ENCODE measurements at regions not wholly inside any gene's neighbourhood (a gene's known extent, or its start where the extent isn't known, plus 50 kb on each side); places are given as distances from the start of the nearest gene placed in this dataset.

DNA sequence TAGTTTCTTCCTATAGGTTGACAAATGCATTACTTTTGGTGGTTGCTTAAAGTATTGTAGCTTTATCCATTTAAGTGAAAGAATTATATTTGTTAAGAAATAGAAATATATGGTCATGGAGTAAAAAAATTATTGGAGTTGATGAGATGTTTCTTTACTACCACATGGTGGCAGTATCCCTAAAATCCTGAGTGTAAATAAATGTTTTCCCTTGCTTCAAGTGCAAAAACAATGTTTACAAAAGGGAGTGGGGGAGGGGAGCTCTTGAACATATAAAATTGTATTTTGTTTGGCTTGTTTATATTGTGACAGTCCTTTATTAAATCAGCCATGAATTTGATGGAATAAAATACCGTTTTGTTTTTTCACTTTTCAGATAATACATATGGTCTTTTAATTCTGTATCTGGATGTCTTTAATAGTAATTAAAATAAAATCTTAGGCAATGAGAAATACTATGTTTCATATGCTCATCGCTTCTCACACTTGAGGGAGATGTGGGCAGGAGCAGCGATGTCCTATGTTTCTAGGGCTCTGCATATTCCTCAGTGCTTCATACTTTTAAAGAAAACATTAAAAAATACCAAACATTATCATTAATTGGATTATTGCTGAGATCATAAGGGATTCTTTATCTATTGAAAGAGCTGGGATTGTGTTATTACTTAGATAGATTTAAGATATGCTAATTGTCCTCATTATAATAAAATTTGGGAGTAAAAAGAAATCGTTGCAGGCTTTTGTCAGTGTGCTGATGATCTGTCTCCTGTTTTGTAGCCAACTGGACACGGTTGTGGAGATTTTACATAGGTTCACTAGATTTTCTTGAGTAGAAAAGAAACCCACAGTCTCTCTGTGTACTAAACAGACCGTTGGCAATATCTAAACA is 349.7 kb downstream of the TUSC7 start:
- no peak for ATAC-seq
- Histone ChIP-seq H3K36me3 (no peaks in the 10 kb centered on the region), H3K27me3 (no peaks in the 10 kb centered on the region), H3K9me3 (no peaks in the 10 kb centered on the region), H3K4me1 (no peaks in the 10 kb centered on the region), H3K27ac (no peak overlapping the region), H3K4me3 (no peak overlapping the region)
- in situ Hi-C loops (cut with MboI; ENCODE audit: low sequenced_read_pairs in 4 of 4) (loop anchor here in 1 of 4 donors (10.0 kb wide), 1 partner anchor 295 kb away; no protein-coding TSS in a partner anchor), intact Hi-C loops (cut with DNase I; ENCODE audit: low total_unique reads) (no loop called here)
- DNase-seq = no peak
- TF ChIP-seq POLR2A (IDR thresholded peaks at IDR 0.05) = no peak
- TF ChIP-seq, protein P1, sequence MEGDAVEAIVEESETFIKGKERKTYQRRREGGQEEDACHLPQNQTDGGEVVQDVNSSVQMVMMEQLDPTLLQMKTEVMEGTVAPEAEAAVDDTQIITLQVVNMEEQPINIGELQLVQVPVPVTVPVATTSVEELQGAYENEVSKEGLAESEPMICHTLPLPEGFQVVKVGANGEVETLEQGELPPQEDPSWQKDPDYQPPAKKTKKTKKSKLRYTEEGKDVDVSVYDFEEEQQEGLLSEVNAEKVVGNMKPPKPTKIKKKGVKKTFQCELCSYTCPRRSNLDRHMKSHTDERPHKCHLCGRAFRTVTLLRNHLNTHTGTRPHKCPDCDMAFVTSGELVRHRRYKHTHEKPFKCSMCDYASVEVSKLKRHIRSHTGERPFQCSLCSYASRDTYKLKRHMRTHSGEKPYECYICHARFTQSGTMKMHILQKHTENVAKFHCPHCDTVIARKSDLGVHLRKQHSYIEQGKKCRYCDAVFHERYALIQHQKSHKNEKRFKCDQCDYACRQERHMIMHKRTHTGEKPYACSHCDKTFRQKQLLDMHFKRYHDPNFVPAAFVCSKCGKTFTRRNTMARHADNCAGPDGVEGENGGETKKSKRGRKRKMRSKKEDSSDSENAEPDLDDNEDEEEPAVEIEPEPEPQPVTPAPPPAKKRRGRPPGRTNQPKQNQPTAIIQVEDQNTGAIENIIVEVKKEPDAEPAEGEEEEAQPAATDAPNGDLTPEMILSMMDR (IDR thresholded peaks at IDR 0.05 in 4 of 5, conservative IDR thresholded peaks at IDR 0.05 in 1 of 5) = peak in 2 of 5 experiments; percentile 36

DNA sequence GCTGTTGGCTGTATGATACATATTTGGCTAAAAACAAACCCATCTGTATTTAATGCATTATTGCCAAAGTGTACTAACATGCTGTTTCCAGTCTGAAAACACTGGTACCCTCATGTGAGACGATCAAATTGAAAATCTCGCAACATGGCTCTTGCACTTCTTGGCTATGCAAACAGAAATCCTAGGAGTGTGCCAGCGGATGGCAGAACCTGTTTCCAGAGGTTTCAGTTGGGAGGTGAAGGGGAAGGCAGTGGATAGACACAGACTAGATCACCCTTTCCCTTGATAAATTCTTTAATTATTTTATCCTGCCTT is 350.3 kb downstream of the TUSC7 start:
- ATAC-seq = no peak
- Histone ChIP-seq H3K27ac (no peak overlapping the region), H3K36me3 (no peaks in the 10 kb centered on the region), H3K4me1 (no peaks in the 10 kb centered on the region), H3K27me3 (no peaks in the 10 kb centered on the region), H3K4me3 (no peak overlapping the region), H3K9me3 (no peaks in the 10 kb centered on the region)
- TF ChIP-seq POLR2A (IDR thresholded peaks at IDR 0.05) = no peak
- TF ChIP-seq, protein P1 (IDR thresholded peaks at IDR 0.05 in 4 of 5, conservative IDR thresholded peaks at IDR 0.05 in 1 of 5) = no peak
- intact Hi-C loops (cut with DNase I; ENCODE audit: low total_unique reads) (no loop called here), in situ Hi-C loops (cut with MboI; ENCODE audit: low sequenced_read_pairs in 4 of 4) (loop anchor here in 1 of 4 donors (10.0 kb wide), 1 partner anchor 295 kb away; no protein-coding TSS in a partner anchor)
- DNase-seq = no peak

DNA sequence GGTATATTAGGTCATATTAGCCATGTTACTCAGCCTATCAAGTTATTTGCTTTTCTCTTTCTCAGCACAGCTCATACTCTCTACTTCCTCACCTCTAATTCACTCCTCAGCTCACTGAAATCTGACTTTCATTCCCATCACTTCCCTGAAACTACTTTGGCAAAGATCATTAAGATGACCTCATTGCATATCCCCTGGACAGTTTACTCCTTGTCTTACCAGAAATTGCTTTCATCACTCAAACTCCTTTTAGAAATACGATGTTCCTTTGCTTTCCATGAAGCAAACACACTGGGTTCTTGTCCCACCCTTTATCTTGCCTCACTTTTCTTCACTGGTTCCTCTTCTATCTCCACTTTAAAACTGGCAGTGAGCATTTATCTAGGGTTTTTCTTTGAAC is 354.4 kb downstream of the TUSC7 start:
- Histone ChIP-seq H3K9me3 (no peaks in the 10 kb centered on the region), H3K4me1 (no peaks in the 10 kb centered on the region), H3K4me3 (no peak overlapping the region), H3K36me3 (no peaks in the 10 kb centered on the region), H3K27ac (no peak overlapping the region), H3K27me3 (no peaks in the 10 kb centered on the region)
- TF ChIP-seq, protein P1 (IDR thresholded peaks at IDR 0.05 in 4 of 5, conservative IDR thresholded peaks at IDR 0.05 in 1 of 5) = no peak
- no peak for TF ChIP-seq POLR2A (IDR thresholded peaks at IDR 0.05)
- ATAC-seq = peak; percentile 46 to 54
- DNase-seq = no peak
- intact Hi-C loops (cut with DNase I; ENCODE audit: low total_unique reads) (no loop called here), in situ Hi-C loops (cut with MboI; ENCODE audit: low sequenced_read_pairs in 4 of 4) (no loop called here)

DNA sequence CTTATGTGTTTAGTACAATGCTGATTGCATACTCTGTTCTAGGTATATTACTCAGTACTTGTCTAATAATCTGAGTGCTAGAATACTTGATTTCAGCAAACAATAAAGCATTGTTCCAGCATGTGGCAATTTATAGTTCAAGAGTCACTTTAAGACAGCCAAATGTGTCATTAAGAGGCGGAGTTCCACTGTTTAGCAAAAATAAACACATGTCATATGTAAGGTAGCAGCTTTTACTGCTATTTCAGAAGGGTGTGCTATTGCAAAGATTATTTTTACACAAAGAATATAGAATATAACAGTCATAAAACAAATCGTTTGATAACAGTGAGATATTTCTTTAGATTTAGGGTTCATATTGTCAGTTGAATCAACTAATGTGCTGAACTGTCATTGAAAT is 358.7 kb downstream of the TUSC7 start:
- no peak for TF ChIP-seq POLR2A (IDR thresholded peaks at IDR 0.05)
- TF ChIP-seq, protein P1 (IDR thresholded peaks at IDR 0.05 in 4 of 5, conservative IDR thresholded peaks at IDR 0.05 in 1 of 5) = no peak
- Histone ChIP-seq H3K4me1 (no peaks in the 10 kb centered on the region), H3K36me3 (no peaks in the 10 kb centered on the region), H3K9me3 (no peaks in the 10 kb centered on the region), H3K27ac (no peak overlapping the region), H3K27me3 (no peaks in the 10 kb centered on the region), H3K4me3 (no peak overlapping the region)
- intact Hi-C loops (cut with DNase I; ENCODE audit: low total_unique reads) = no loop called here
- in situ Hi-C loops (cut with MboI; ENCODE audit: low sequenced_read_pairs in 4 of 4) = no loop called here
- no peak for DNase-seq
- ATAC-seq = no peak

All from gastrocnemius medialis (tissue), 4 donors.